CD14-positive monocyte (primary cell): ENCODE measurements at regions not wholly inside any gene's neighbourhood (a gene's known extent, or its start where the extent isn't known, plus 50 kb on each side); places are given as distances from the start of the nearest gene placed in this dataset.

Source experiments
- DNase-seq, 3 donors: peaks; one replicate each; pipeline ENCODE4 v3.0.0-alpha.2; 2011 to 2022
- H2AFZ ChIP-seq: 2 replicates; pipeline ENCODE4 v1.6.0; 2012; ENCODE audit warnings: mild to moderate bottlenecking, low read depth, low read length, inconsistent platforms; ENCODE audit not compliant: insufficient read depth, poor library complexity, severe bottlenecking
- H3K27ac ChIP-seq, 2 donors: 1 replicate in 1 of 2; 2 replicates in 1 of 2; pipeline ENCODE4 v1.5.1; 2012 to 2013; ENCODE audit warnings: low read length in 2 of 2, control low read depth in 1 of 2, inconsistent platforms in 1 of 2, low read depth in 1 of 2, mild to moderate bottlenecking in 1 of 2
- H3K27me3 ChIP-seq, 2 donors: one replicate each; pipeline versions ENCODE4 v1.6.0 to v1.6.1; 2011 to 2013; ENCODE audit warnings: low read length in 2 of 2; ENCODE audit not compliant: control insufficient read depth in 2 of 2, insufficient read depth in 2 of 2
- H3K36me3 ChIP-seq, 2 donors: replicated peaks in 1 of 2; 1 replicate in 1 of 2; 2 replicates in 1 of 2; pipeline versions ENCODE4 v1.5.1 to v1.6.1; 2012 to 2013; ENCODE audit warnings: low read length in 2 of 2, control low read depth in 1 of 2, inconsistent platforms in 1 of 2, mild to moderate bottlenecking in 1 of 2; ENCODE audit not compliant: insufficient read depth in 2 of 2, control insufficient read depth in 1 of 2
- H3K4me1 ChIP-seq, 2 donors: 1 replicate in 1 of 2; 2 replicates in 1 of 2; pipeline versions ENCODE4 v1.5.1 to v1.6.1; 2012 to 2013; ENCODE audit warnings: low read length in 2 of 2, control low read depth in 1 of 2, inconsistent platforms in 1 of 2, mild to moderate bottlenecking in 1 of 2, moderate library complexity in 1 of 2; ENCODE audit not compliant: insufficient read depth in 2 of 2, control insufficient read depth in 1 of 2
- H3K4me2 ChIP-seq: replicated peaks from 2 replicates; pipeline ENCODE3; 2012; ENCODE audit warnings: low read length, moderate library complexity, mild to moderate bottlenecking; ENCODE audit not compliant: poor library complexity, severe bottlenecking; ENCODE audit errors: extremely low read depth
- H3K4me3 ChIP-seq, 3 experiments: fragments of 200-600 bp in 1 of 3; sonication (generic) in 1 of 3; replicated peaks in 1 of 3; 1 replicate in 2 of 3; 2 replicates in 1 of 3; pipeline ENCODE4 v1.5.1; 2011 to 2013; ENCODE audit warnings: low read length in 3 of 3, mild to moderate bottlenecking in 3 of 3, control low read depth in 2 of 3, low read depth in 2 of 3, inconsistent platforms in 1 of 3, moderate library complexity in 1 of 3
- H3K79me2 ChIP-seq: 2 replicates; pipeline ENCODE4 v1.6.0; 2012; ENCODE audit warnings: mild to moderate bottlenecking, control low read depth, inconsistent platforms, low read length, moderate library complexity; ENCODE audit not compliant: insufficient read depth
- H3K9ac ChIP-seq: 2 replicates; pipeline ENCODE4 v1.6.0; 2017; ENCODE audit warnings: low read length, mild to moderate bottlenecking; ENCODE audit not compliant: insufficient read depth, poor library complexity, severe bottlenecking
- H3K9me3 ChIP-seq, 2 donors: replicated peaks in 1 of 2; 1 replicate in 1 of 2; 2 replicates in 1 of 2; pipeline versions ENCODE4 v1.5.1 to v1.6.1; 2012 to 2013; ENCODE audit warnings: low read length in 2 of 2, control low read depth in 1 of 2; ENCODE audit not compliant: control insufficient read depth in 1 of 2, insufficient read depth in 1 of 2
- H4K20me1 ChIP-seq: 2 replicates; pipeline ENCODE4 v1.6.0; 2012; ENCODE audit warnings: mild to moderate bottlenecking, low read length, control low read depth, moderate library complexity; ENCODE audit not compliant: insufficient read depth
- H3K27ac Mint-ChIP-seq, 7 donors: one replicate each; pipeline ENCODE4 v1.8.0; 2020; ENCODE audit warnings: mild to moderate bottlenecking in 7 of 7, mixed read lengths in 7 of 7, moderate library complexity in 6 of 7, inconsistent platforms in 2 of 7
- H3K27me3 Mint-ChIP-seq, 3 donors: one replicate each; pipeline ENCODE4 v1.8.0; 2021 to 2022; ENCODE audit warnings: low read depth in 3 of 3, mild to moderate bottlenecking in 3 of 3, mixed read lengths in 3 of 3, moderate library complexity in 3 of 3, inconsistent platforms in 1 of 3
- H3K36me3 Mint-ChIP-seq, 2 donors: one replicate each; pipeline ENCODE4 v1.8.0; 2020; ENCODE audit warnings: mixed read lengths in 2 of 2, inconsistent platforms in 1 of 2, mild to moderate bottlenecking in 1 of 2
- H3K4me1 Mint-ChIP-seq: one replicate; pipeline ENCODE4 v1.8.0; 2020; ENCODE audit warnings: mild to moderate bottlenecking, mixed read lengths
- H3K4me3 Mint-ChIP-seq, 2 donors: one replicate each; pipeline ENCODE4 v1.8.0; 2020; ENCODE audit warnings: mild to moderate bottlenecking in 2 of 2, mixed read lengths in 2 of 2, moderate library complexity in 1 of 2
- H3K9me3 Mint-ChIP-seq, 7 donors: one replicate each; pipeline ENCODE4 v1.8.0; 2020 to 2022; ENCODE audit warnings: mixed read lengths in 7 of 7, mild to moderate bottlenecking in 6 of 7, moderate library complexity in 6 of 7, inconsistent platforms in 2 of 7
- WGBS: methylation state at CpG from one replicate; pipeline ENCODE4 v1.1.5; 2013; ENCODE audit warnings: missing lambda C conversion rate; ENCODE audit not compliant: insufficient coverage; 5-methylcytosine and 5-hydroxymethylcytosine counted together
- intact Hi-C, 2 donors: fragments of 100-400 bp; cut with micrococcal nuclease; formaldehyde crosslinking; loops; one replicate each; pipeline versions ENCODE4 v1.15.0 to v1.15.1; 2023
- TF ChIP-seq, protein P1 (sequence below): fragments of 200-600 bp; IDR thresholded peaks from one replicate; pipeline ENCODE4 v1.8.0; 2022; ENCODE audit warnings: antibody characterized with exemption, mild to moderate bottlenecking

DNA sequence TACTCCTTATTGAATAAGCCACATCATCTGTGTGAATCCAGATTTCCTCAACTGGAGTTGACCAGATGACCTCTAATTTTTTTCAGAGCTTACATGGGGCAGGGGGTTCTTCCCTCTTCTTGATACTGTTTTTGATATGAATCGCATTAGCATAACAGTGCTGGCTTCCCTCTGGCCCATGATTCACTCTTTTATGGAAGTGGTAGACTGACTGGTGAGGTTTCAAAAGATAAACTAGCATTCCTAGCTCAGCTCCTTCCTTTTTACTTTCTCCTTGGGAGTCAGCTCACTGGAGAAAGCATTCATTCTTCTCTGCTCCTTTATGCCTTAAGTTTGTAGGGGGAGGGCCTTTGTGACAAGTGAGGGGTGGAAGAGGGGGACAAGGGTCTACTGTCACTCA is 161.0 kb upstream of the FGF13 start:
- DNase-seq, result no peak
- Histone ChIP-seq H3K4me2 (no peak overlapping the region), H3K4me3 (no peak overlapping the region), H3K36me3 (no peaks in the 10 kb centered on the region), H3K79me2 (no peaks in the 10 kb centered on the region), H3K9me3 (no peaks in the 10 kb centered on the region), H3K9ac (no peak overlapping the region), H4K20me1 (no peaks in the 10 kb centered on the region), H3K4me1 (no peaks in the 10 kb centered on the region), H3K27me3 (no peaks in the 10 kb centered on the region), H2AFZ (no peak overlapping the region), H3K27ac (no peak overlapping the region)
- Mint-ChIP-seq H3K9me3 (no peaks in the 10 kb centered on the region), H3K27ac (no peak overlapping the region), H3K4me3 (no peak overlapping the region), H3K4me1 (no peaks in the 10 kb centered on the region), H3K27me3 (peaks cover 0 to 4% (median 1%) of the 10 kb centered on the region in 3 donors), H3K36me3 (no peaks in the 10 kb centered on the region)
- TF ChIP-seq, protein P1, sequence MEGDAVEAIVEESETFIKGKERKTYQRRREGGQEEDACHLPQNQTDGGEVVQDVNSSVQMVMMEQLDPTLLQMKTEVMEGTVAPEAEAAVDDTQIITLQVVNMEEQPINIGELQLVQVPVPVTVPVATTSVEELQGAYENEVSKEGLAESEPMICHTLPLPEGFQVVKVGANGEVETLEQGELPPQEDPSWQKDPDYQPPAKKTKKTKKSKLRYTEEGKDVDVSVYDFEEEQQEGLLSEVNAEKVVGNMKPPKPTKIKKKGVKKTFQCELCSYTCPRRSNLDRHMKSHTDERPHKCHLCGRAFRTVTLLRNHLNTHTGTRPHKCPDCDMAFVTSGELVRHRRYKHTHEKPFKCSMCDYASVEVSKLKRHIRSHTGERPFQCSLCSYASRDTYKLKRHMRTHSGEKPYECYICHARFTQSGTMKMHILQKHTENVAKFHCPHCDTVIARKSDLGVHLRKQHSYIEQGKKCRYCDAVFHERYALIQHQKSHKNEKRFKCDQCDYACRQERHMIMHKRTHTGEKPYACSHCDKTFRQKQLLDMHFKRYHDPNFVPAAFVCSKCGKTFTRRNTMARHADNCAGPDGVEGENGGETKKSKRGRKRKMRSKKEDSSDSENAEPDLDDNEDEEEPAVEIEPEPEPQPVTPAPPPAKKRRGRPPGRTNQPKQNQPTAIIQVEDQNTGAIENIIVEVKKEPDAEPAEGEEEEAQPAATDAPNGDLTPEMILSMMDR, result no peak
- intact Hi-C loops, result no loop called here
- no CpG with 5 or more reads among the region's 1 CpG for WGBS

DNA sequence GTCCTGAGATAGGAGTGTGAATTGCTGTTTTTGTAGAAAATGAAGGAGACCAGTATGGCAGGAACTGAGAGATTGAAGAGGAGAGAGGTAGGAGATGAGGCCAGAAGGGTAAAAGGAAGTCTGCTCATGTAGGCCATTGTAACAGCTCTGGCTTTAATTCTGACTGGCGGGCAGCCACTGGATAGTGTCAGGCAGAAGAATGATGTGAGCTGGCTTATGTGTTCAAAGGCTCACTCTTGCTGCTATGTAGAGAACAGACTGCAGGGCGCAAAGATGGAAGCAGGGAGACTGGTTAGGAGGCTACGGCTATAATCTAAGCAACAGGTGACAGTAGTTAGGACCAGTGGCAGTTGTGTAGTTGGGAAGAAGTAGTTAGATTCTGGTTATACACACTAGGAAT is 160.2 kb upstream of the FGF13 start:
- Histone ChIP-seq H2AFZ (no peak overlapping the region), H4K20me1 (no peaks in the 10 kb centered on the region), H3K27ac (no peak overlapping the region), H3K9ac (no peak overlapping the region), H3K4me2 (no peak overlapping the region), H3K36me3 (no peaks in the 10 kb centered on the region), H3K27me3 (no peaks in the 10 kb centered on the region), H3K4me1 (no peaks in the 10 kb centered on the region), H3K4me3 (no peak overlapping the region), H3K79me2 (no peaks in the 10 kb centered on the region), H3K9me3 (no peaks in the 10 kb centered on the region)
- intact Hi-C loops, result no loop called here
- H3K4me3 Mint-ChIP-seq, result no peak overlapping the region
- H3K4me1 Mint-ChIP-seq, result no peaks in the 10 kb centered on the region
- TF ChIP-seq, protein P1, result no peak
- 100% methylated on average over 1 of the region's 3 CpGs for WGBS
- peak overlapping the region in 1 of 7 donors; percentile 9 for H3K27ac Mint-ChIP-seq
- no peaks in the 10 kb centered on the region for H3K9me3 Mint-ChIP-seq
- H3K36me3 Mint-ChIP-seq, result no peaks in the 10 kb centered on the region
- H3K27me3 Mint-ChIP-seq, result peaks cover 0 to 4% (median 1%) of the 10 kb centered on the region in 3 donors
- DNase-seq, result no peak
